Stimulated activated effector memory CD8-positive, alpha-beta T cell treated with anti-CD3 and anti-CD28 coated beads, Interleukin-12 subunit alpha, Interleukin-12 subunit beta, amount 100 ng/mL, for 72 hours (primary cell): ENCODE measurements at regions not wholly inside any gene's neighbourhood (a gene's known extent, or its start where the extent isn't known, plus 50 kb on each side); places are given as distances from the start of the nearest gene placed in this dataset.
"Not testable (repeated sequence)": the region's sequence is repeated elsewhere in the genome, so short reads cannot be mapped to it uniquely, and the experiment has no call there.

Source experiments
- ATAC-seq: fragments of 150-1000 bp; cut with Tn5 transposase; 2 replicates; pipeline ENCODE4 v1.10.0; 2021
- DNase-seq, 2 donors: peaks; one replicate each; pipeline ENCODE4 v3.0.0; 2021 to 2022; ENCODE audit warnings: low spot score in 2 of 2
- H3K27ac Mint-ChIP-seq: one replicate; pipeline ENCODE4 v1.8.0; 2022; ENCODE audit warnings: mild to moderate bottlenecking, mixed read lengths
- H3K36me3 Mint-ChIP-seq: one replicate; pipeline ENCODE4 v1.8.0; 2022; ENCODE audit warnings: mild to moderate bottlenecking, mixed read lengths
- H3K4me1 Mint-ChIP-seq: one replicate; pipeline ENCODE4 v1.8.0; 2022; ENCODE audit warnings: mixed read lengths
- H3K4me3 Mint-ChIP-seq: one replicate; pipeline ENCODE4 v1.8.0; 2022; ENCODE audit warnings: mild to moderate bottlenecking, mixed read lengths
- H3K9me3 Mint-ChIP-seq: one replicate; pipeline ENCODE4 v1.8.0; 2022; ENCODE audit warnings: mixed read lengths

GRCh38 chr12:58424735-58425392 is 483.5 kb downstream of the ATP23 start:
- no peak overlapping the region for H3K4me3 Mint-ChIP-seq
- H3K9me3 Mint-ChIP-seq, result no peaks in the 10 kb centered on the region
- no peak overlapping the region for H3K27ac Mint-ChIP-seq
- no peaks in the 10 kb centered on the region for H3K36me3 Mint-ChIP-seq
- no peaks in the 10 kb centered on the region for H3K4me1 Mint-ChIP-seq
- ATAC-seq, result no peak
- no peak for DNase-seq

- no peaks in the 10 kb centered on the region for H3K4me1 Mint-ChIP-seq
- H3K36me3 Mint-ChIP-seq, result no peaks in the 10 kb centered on the region
- H3K9me3 Mint-ChIP-seq, result no peaks in the 10 kb centered on the region
- peak in 1 of 2 donors; percentile 49 for DNase-seq
- no peak overlapping the region for H3K27ac Mint-ChIP-seq
- ATAC-seq, result peak; percentile 93
- no peak overlapping the region for H3K4me3 Mint-ChIP-seq
These were observed 484.4 kb downstream of the ATP23 start for GRCh38 chr12:58425481-58426392.

GRCh38 chr12:58426437-58426836 is 485.1 kb downstream of the ATP23 start:
- H3K4me1 Mint-ChIP-seq, H3K27ac Mint-ChIP-seq, ATAC-seq, DNase-seq, H3K4me3 Mint-ChIP-seq, H3K36me3 Mint-ChIP-seq, H3K9me3 Mint-ChIP-seq: not testable (repeated sequence)

- DNase-seq, result no peak
- H3K27ac Mint-ChIP-seq, result no peak overlapping the region
- H3K36me3 Mint-ChIP-seq, result no peaks in the 10 kb centered on the region
- ATAC-seq, result no peak
- H3K4me3 Mint-ChIP-seq, result no peak overlapping the region
- H3K4me1 Mint-ChIP-seq, result no peaks in the 10 kb centered on the region
- no peaks in the 10 kb centered on the region for H3K9me3 Mint-ChIP-seq
These were observed 486.3 kb downstream of the LRIG3 start for GRCh38 chr12:58433959-58434358.

GRCh38 chr12:58434726-58435125 is 485.6 kb downstream of the LRIG3 start:
- DNase-seq (no peak), ATAC-seq (no peak)
- Mint-ChIP-seq H3K36me3 (no peaks in the 10 kb centered on the region), H3K27ac (no peak overlapping the region), H3K9me3 (no peaks in the 10 kb centered on the region), H3K4me1 (no peaks in the 10 kb centered on the region), H3K4me3 (no peak overlapping the region)

- no peak for DNase-seq
- Mint-ChIP-seq H3K4me1 (no peaks in the 10 kb centered on the region), H3K4me3 (no peak overlapping the region), H3K27ac (no peak overlapping the region), H3K36me3 (no peaks in the 10 kb centered on the region), H3K9me3 (no peaks in the 10 kb centered on the region)
- ATAC-seq, result no peak
These were observed 484.7 kb downstream of the LRIG3 start for GRCh38 chr12:58435647-58436046.

- no peak overlapping the region for H3K27ac Mint-ChIP-seq
- H3K4me1 Mint-ChIP-seq, result no peaks in the 10 kb centered on the region
- peaks cover 3% of the 10 kb centered on the region for H3K9me3 Mint-ChIP-seq
- DNase-seq, result no peak
- no peak for ATAC-seq
- no peak overlapping the region for H3K4me3 Mint-ChIP-seq
- no peaks in the 10 kb centered on the region for H3K36me3 Mint-ChIP-seq
These were observed 478.8 kb downstream of the LRIG3 start for GRCh38 chr12:58441483-58441882.

- Mint-ChIP-seq H3K27ac (no peak overlapping the region), H3K4me3 (no peak overlapping the region), H3K4me1 (no peaks in the 10 kb centered on the region), H3K36me3 (no peaks in the 10 kb centered on the region), H3K9me3 (peaks cover 3% of the 10 kb centered on the region)
- DNase-seq (no peak), ATAC-seq (no peak)
These were observed 476.9 kb downstream of the LRIG3 start for GRCh38 chr12:58443273-58443980.

GRCh38 chr12:58443981-58444371 is 476.3 kb downstream of the LRIG3 start:
- H3K4me1 Mint-ChIP-seq, result no peaks in the 10 kb centered on the region
- no peak overlapping the region for H3K27ac Mint-ChIP-seq
- H3K4me3 Mint-ChIP-seq, result no peak overlapping the region
- H3K9me3 Mint-ChIP-seq, result peaks cover 3% of the 10 kb centered on the region
- no peak for DNase-seq
- H3K36me3 Mint-ChIP-seq, result no peaks in the 10 kb centered on the region
- no peak for ATAC-seq

GRCh38 chr12:58450868-58451482 is 469.3 kb downstream of the LRIG3 start:
- DNase-seq (no peak), ATAC-seq (no peak)
- Mint-ChIP-seq H3K4me1 (no peaks in the 10 kb centered on the region), H3K4me3 (no peak overlapping the region), H3K9me3 (peaks cover 5% of the 10 kb centered on the region), H3K27ac (no peak overlapping the region), H3K36me3 (no peaks in the 10 kb centered on the region)

GRCh38 chr12:58452546-58452945 is 467.8 kb downstream of the LRIG3 start:
- H3K4me3 Mint-ChIP-seq, result no peak overlapping the region
- ATAC-seq, result no peak
- no peaks in the 10 kb centered on the region for H3K4me1 Mint-ChIP-seq
- DNase-seq, result no peak
- peaks cover 5% of the 10 kb centered on the region for H3K9me3 Mint-ChIP-seq
- H3K27ac Mint-ChIP-seq, result no peak overlapping the region
- H3K36me3 Mint-ChIP-seq, result no peaks in the 10 kb centered on the region

- Mint-ChIP-seq H3K36me3 (no peaks in the 10 kb centered on the region), H3K4me1 (no peaks in the 10 kb centered on the region), H3K4me3 (no peak overlapping the region), H3K9me3 (peaks cover 5% of the 10 kb centered on the region), H3K27ac (no peak overlapping the region)
- ATAC-seq (no peak), DNase-seq (no peak)
These were observed 467.0 kb downstream of the LRIG3 start for GRCh38 chr12:58453306-58453705.

GRCh38 chr12:58455136-58455535 is 465.2 kb downstream of the LRIG3 start:
- DNase-seq (no peak), ATAC-seq (no peak)
- Mint-ChIP-seq H3K4me1 (no peaks in the 10 kb centered on the region), H3K27ac (no peak overlapping the region), H3K4me3 (no peak overlapping the region), H3K36me3 (no peaks in the 10 kb centered on the region), H3K9me3 (peaks cover 2% of the 10 kb centered on the region)

- no peak for ATAC-seq
- H3K4me1 Mint-ChIP-seq, result no peaks in the 10 kb centered on the region
- H3K9me3 Mint-ChIP-seq, result no peaks in the 10 kb centered on the region
- no peak overlapping the region for H3K27ac Mint-ChIP-seq
- H3K4me3 Mint-ChIP-seq, result no peak overlapping the region
- H3K36me3 Mint-ChIP-seq, result no peaks in the 10 kb centered on the region
- no peak for DNase-seq
These were observed 462.2 kb downstream of the LRIG3 start for GRCh38 chr12:58458102-58458501.

- ATAC-seq (no peak), DNase-seq (no peak)
- Mint-ChIP-seq H3K4me3 (no peak overlapping the region), H3K36me3 (no peaks in the 10 kb centered on the region), H3K27ac (no peak overlapping the region), H3K4me1 (no peaks in the 10 kb centered on the region), H3K9me3 (peaks cover 1% of the 10 kb centered on the region)
These were observed 461.1 kb downstream of the LRIG3 start for GRCh38 chr12:58459191-58459590.
